HL-60/S4 treated with retinoic acid at 250 ng/mL for 4 days and 3 days (cell line): ENCODE measurements at regions not wholly inside any gene's neighbourhood (a gene's known extent, or its start where the extent isn't known, plus 50 kb on each side); places are given as distances from the start of the nearest gene placed in this dataset.

Source experiments
- in situ Hi-C: fragments of 300-500 bp; cut with MboI; formaldehyde crosslinking; loops from 2 replicates; pipeline ENCODE4 v1.7.0; 2022; ENCODE audit warnings: low sequenced_read_pairs

GRCh38 chr5:99089822-99090549 is 161.2 kb upstream of the CHD1 start:
- in situ Hi-C loops, result no loop called here

GRCh38 chr5:99088309-99088708 is 159.5 kb upstream of the CHD1 start:
- in situ Hi-C loops, result no loop called here

- in situ Hi-C loops, result no loop called here
Measured at GRCh38 chr5:99083197-99083596, 154.4 kb upstream of the CHD1 start.

GRCh38 chr5:99081711-99082110 is 152.9 kb upstream of the CHD1 start:
- in situ Hi-C loops, result no loop called here

- in situ Hi-C loops, result no loop called here
Measured at GRCh38 chr5:99076723-99077640, 148.2 kb upstream of the CHD1 start.

- in situ Hi-C loops, result no loop called here
Measured at GRCh38 chr5:99072846-99073245, 144.0 kb upstream of the CHD1 start.

GRCh38 chr5:99070822-99071221 is 142.0 kb upstream of the CHD1 start:
- in situ Hi-C loops, result no loop called here

GRCh38 chr5:99070362-99070761 is 141.6 kb upstream of the CHD1 start:
- in situ Hi-C loops, result no loop called here

GRCh38 chr5:99068944-99069650 is 140.3 kb upstream of the CHD1 start:
- in situ Hi-C loops, result no loop called here

GRCh38 chr5:99063737-99064136 is 134.9 kb upstream of the CHD1 start:
- in situ Hi-C loops, result no loop called here

GRCh38 chr5:99061711-99062110 is 132.9 kb upstream of the CHD1 start:
- in situ Hi-C loops, result no loop called here

- in situ Hi-C loops, result no loop called here
Measured at GRCh38 chr5:99061299-99061698, 132.5 kb upstream of the CHD1 start.

GRCh38 chr5:99060306-99061261 is 131.8 kb upstream of the CHD1 start:
- in situ Hi-C loops, result no loop called here

GRCh38 chr5:99059685-99060084 is 130.9 kb upstream of the CHD1 start:
- in situ Hi-C loops, result no loop called here

- in situ Hi-C loops, result no loop called here
Measured at GRCh38 chr5:99058466-99058865, 129.7 kb upstream of the CHD1 start.

- in situ Hi-C loops, result no loop called here
Measured at GRCh38 chr5:99054972-99055371, 126.2 kb upstream of the CHD1 start.

GRCh38 chr5:99045871-99046270 is 117.1 kb upstream of the CHD1 start:
- in situ Hi-C loops, result loop anchor here (25.0 kb wide), 1 partner anchor 134 kb away; no protein-coding TSS in a partner anchor

- in situ Hi-C loops, result loop anchor here (25.0 kb wide), 1 partner anchor 131 kb away; no protein-coding TSS in a partner anchor
Measured at GRCh38 chr5:99043257-99043656, 114.5 kb upstream of the CHD1 start.

- in situ Hi-C loops, result loop anchor here (25.0 kb wide), 1 partner anchor 125 kb away; no protein-coding TSS in a partner anchor
Measured at GRCh38 chr5:99037668-99038067, 108.9 kb upstream of the CHD1 start.

- in situ Hi-C loops, result loop anchor here (25.0 kb wide), 1 partner anchor 124 kb away; no protein-coding TSS in a partner anchor
Measured at GRCh38 chr5:99035942-99036341, 107.1 kb upstream of the CHD1 start.
